ENCODE measurements at regions not wholly inside any gene's neighbourhood (a gene's known extent, or its start where the extent isn't known, plus 50 kb on each side); places are given as distances from the start of the nearest gene placed in this dataset.

DNA sequence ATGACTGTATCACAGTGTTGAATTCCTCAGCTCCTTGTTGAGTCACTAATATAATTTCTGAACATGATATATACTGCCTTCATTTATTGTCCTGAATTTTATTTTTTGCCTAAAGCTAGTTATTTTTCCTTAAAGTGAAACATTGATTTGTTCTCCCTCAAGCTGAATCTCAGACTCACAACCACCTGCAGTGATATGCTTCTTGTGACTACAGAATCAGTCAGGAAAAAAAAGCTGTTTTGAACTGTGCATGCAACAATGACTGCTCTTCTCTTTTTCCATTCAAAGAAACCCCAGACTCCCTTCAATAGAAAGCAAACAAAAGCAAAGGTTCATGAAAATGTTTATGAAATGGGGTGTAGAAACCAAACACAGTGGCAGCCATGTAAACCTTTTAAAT, 470.2 kb upstream of the CHD1 start:
- H2BK15ac ChIP-seq (ENCODE audit: low read length), result no peak overlapping the region
- no peaks in the 10 kb centered on the region for H3K9me3 ChIP-seq (replicated peaks in 1 of 2; ENCODE audit: control insufficient read depth in 2 of 2, insufficient read depth in 1 of 2, low read depth in 1 of 2, low read length in 2 of 2)
- no peak for DNase-seq (ENCODE audit: low spot score)
- no peak overlapping the region for H3K4ac ChIP-seq (ENCODE audit: low read length)
- no peaks in the 10 kb centered on the region for H3K27me3 ChIP-seq (ENCODE audit: control insufficient read depth in 3 of 3, insufficient read depth in 3 of 3, low read depth in 1 of 3, low read length in 3 of 3)
- no peak overlapping the region for H3K4me3 ChIP-seq (ENCODE audit: low read length in 2 of 2)
- no peaks in the 10 kb centered on the region for H3K36me3 ChIP-seq (replicated peaks in 1 of 2; ENCODE audit: control insufficient read depth in 2 of 2, insufficient read depth in 2 of 2, low read length in 2 of 2)
- H4K8ac ChIP-seq (ENCODE audit: low read depth, low read length), result no peak overlapping the region
- H2AFZ ChIP-seq (ENCODE audit: low read length), result no peak overlapping the region
- H3K4me2 ChIP-seq (ENCODE audit: insufficient read depth, low read length, poor library complexity, severe bottlenecking), result no peak overlapping the region
- no peak overlapping the region for H2BK12ac ChIP-seq (ENCODE audit: low read length)
- H3K4me1 ChIP-seq (ENCODE audit: control insufficient read depth in 2 of 2, insufficient read depth in 1 of 2, low read depth in 1 of 2, low read length in 2 of 2), result peaks cover 0 to 3% of the 10 kb centered on the region in 2 donors
- no peak overlapping the region for H2BK5ac ChIP-seq (ENCODE audit: low read length)
- no peaks in the 10 kb centered on the region for H3K79me1 ChIP-seq (ENCODE audit: low read depth, low read length)
- no peak overlapping the region for H3K27ac ChIP-seq (replicated peaks; ENCODE audit: low read length)
- H3K14ac ChIP-seq (ENCODE audit: low read length), result no peak overlapping the region
- no peak overlapping the region for H3K23ac ChIP-seq (ENCODE audit: low read depth, low read length, poor library complexity)
- H2BK120ac ChIP-seq (ENCODE audit: low read depth, low read length), result no peak overlapping the region
- no peak overlapping the region for H3K18ac ChIP-seq (ENCODE audit: low read length)
- no peak overlapping the region for H4K91ac ChIP-seq (ENCODE audit: low read depth, low read length, poor library complexity)
- H3K9ac ChIP-seq (ENCODE audit: low read depth, low read length, poor library complexity), result no peak overlapping the region
- H2AK5ac ChIP-seq (ENCODE audit: low read depth, low read length), result no peak overlapping the region

DNA sequence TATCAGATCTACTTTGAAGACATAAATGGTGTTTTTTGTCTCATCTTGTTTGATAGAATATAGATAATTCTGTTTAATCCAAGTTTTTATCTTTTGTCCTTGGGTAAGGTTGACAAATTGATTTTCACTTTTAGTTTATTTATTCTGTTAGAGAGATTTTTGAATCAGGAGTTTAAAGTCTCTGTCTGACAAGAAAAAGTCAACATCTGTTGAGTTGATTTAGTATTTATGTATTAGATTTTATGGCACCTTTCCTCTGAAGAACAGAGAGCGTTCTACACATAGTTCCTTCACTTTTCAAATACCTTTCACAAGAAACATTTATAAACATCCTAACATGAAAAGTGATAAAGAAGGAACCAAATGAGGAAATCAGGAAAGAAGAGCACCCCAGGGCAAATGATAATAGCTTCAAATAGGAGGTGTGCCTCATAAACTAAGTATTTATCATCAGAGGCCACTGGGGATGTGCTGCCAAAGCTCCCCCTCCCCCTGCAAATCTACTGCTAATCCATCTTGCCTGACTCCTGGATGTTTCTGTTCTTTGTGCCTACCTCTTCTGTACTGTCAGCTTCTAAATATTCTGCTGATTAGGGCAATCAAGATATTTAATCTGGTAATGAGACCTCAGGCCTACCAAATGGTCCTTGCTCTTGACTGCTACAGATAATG, 457.7 kb upstream of the CHD1 start:
- no peak overlapping the region for H3K27ac ChIP-seq (replicated peaks; ENCODE audit: low read length)
- peaks cover 3 to 18% of the 10 kb centered on the region in 2 donors for H3K9me3 ChIP-seq (replicated peaks in 1 of 2; ENCODE audit: control insufficient read depth in 2 of 2, insufficient read depth in 1 of 2, low read depth in 1 of 2, low read length in 2 of 2)
- H3K79me1 ChIP-seq (ENCODE audit: low read depth, low read length), result no peaks in the 10 kb centered on the region
- H2BK120ac ChIP-seq (ENCODE audit: low read depth, low read length), result no peak overlapping the region
- no peak overlapping the region for H2BK5ac ChIP-seq (ENCODE audit: low read length)
- H3K4ac ChIP-seq (ENCODE audit: low read length), result no peak overlapping the region
- no peak overlapping the region for H3K18ac ChIP-seq (ENCODE audit: low read length)
- WGBS, 2 donors (ENCODE audit: extremely low coverage in 2 of 2, insufficient read length in 2 of 2, insufficient replicate concordance in 1 of 2), result no CpG with 5 or more reads among the region's 1 CpG
- no peaks in the 10 kb centered on the region for H3K36me3 ChIP-seq (replicated peaks in 1 of 2; ENCODE audit: control insufficient read depth in 2 of 2, insufficient read depth in 2 of 2, low read length in 2 of 2)
- H3K14ac ChIP-seq (ENCODE audit: low read length), result no peak overlapping the region
- no peak overlapping the region for H2AFZ ChIP-seq (ENCODE audit: low read length)
- no peak overlapping the region for H4K91ac ChIP-seq (ENCODE audit: low read depth, low read length, poor library complexity)
- no peak overlapping the region for H3K4me2 ChIP-seq (ENCODE audit: insufficient read depth, low read length, poor library complexity, severe bottlenecking)
- no peak overlapping the region for H3K23ac ChIP-seq (ENCODE audit: low read depth, low read length, poor library complexity)
- no peaks in the 10 kb centered on the region for H3K4me1 ChIP-seq (ENCODE audit: control insufficient read depth in 2 of 2, insufficient read depth in 1 of 2, low read depth in 1 of 2, low read length in 2 of 2)
- H2BK15ac ChIP-seq (ENCODE audit: low read length), result no peak overlapping the region
- H3K9ac ChIP-seq (ENCODE audit: low read depth, low read length, poor library complexity), result no peak overlapping the region
- H3K4me3 ChIP-seq (ENCODE audit: low read length in 2 of 2), result no peak overlapping the region
- no peak overlapping the region for H2BK12ac ChIP-seq (ENCODE audit: low read length)
- H2AK5ac ChIP-seq (ENCODE audit: low read depth, low read length), result no peak overlapping the region
- DNase-seq (ENCODE audit: low spot score), result no peak
- no peaks in the 10 kb centered on the region for H3K27me3 ChIP-seq (ENCODE audit: control insufficient read depth in 3 of 3, insufficient read depth in 3 of 3, low read depth in 1 of 3, low read length in 3 of 3)
- no peak overlapping the region for H4K8ac ChIP-seq (ENCODE audit: low read depth, low read length)

DNA sequence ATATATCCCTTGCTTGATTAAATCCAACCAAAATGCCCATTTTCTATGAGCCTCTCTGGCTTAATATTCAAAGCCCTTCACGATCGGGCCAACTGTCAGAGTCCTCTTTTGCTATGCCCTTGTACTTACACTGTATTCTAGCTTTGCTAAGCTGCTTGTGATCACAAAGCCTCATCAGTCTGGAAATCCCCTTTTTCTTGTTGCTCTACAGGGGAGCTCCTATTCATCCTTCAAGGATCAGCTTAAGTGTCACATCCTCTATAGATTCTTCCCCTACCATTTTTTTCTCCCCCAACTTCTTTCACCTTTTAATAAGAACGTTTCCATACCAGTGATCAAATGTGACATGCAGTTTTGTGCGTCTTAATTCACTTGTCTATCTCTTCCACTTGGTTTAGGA, 450.4 kb upstream of the CHD1 start:
- Histone ChIP-seq H3K9ac (ENCODE audit: low read depth, low read length, poor library complexity) (no peak overlapping the region), H2BK5ac (ENCODE audit: low read length) (no peak overlapping the region), H3K27me3 (ENCODE audit: control insufficient read depth in 3 of 3, insufficient read depth in 3 of 3, low read depth in 1 of 3, low read length in 3 of 3) (no peaks in the 10 kb centered on the region), H3K79me1 (ENCODE audit: low read depth, low read length) (no peaks in the 10 kb centered on the region), H3K9me3 (replicated peaks in 1 of 2; ENCODE audit: control insufficient read depth in 2 of 2, insufficient read depth in 1 of 2, low read depth in 1 of 2, low read length in 2 of 2) (peaks cover 3 to 11% of the 10 kb centered on the region in 2 donors), H4K91ac (ENCODE audit: low read depth, low read length, poor library complexity) (no peak overlapping the region), H2AFZ (ENCODE audit: low read length) (peak overlapping the region; percentile 47), H3K18ac (ENCODE audit: low read length) (no peak overlapping the region), H3K4ac (ENCODE audit: low read length) (no peak overlapping the region), H3K4me2 (ENCODE audit: insufficient read depth, low read length, poor library complexity, severe bottlenecking) (no peak overlapping the region), H3K4me3 (ENCODE audit: low read length in 2 of 2) (peak overlapping the region in 1 of 2 donors; percentile 1), H2AK5ac (ENCODE audit: low read depth, low read length) (no peak overlapping the region), H3K27ac (replicated peaks; ENCODE audit: low read length) (no peak overlapping the region), H4K8ac (ENCODE audit: low read depth, low read length) (no peak overlapping the region), H2BK12ac (ENCODE audit: low read length) (no peak overlapping the region), H3K4me1 (ENCODE audit: control insufficient read depth in 2 of 2, insufficient read depth in 1 of 2, low read depth in 1 of 2, low read length in 2 of 2) (peaks cover 3 to 12% of the 10 kb centered on the region in 2 donors), H2BK15ac (ENCODE audit: low read length) (no peak overlapping the region), H3K36me3 (replicated peaks in 1 of 2; ENCODE audit: control insufficient read depth in 2 of 2, insufficient read depth in 2 of 2, low read length in 2 of 2) (no peaks in the 10 kb centered on the region), H3K23ac (ENCODE audit: low read depth, low read length, poor library complexity) (no peak overlapping the region), H2BK120ac (ENCODE audit: low read depth, low read length) (no peak overlapping the region), H3K14ac (ENCODE audit: low read length) (no peak overlapping the region)
- WGBS, 2 donors (ENCODE audit: extremely low coverage in 2 of 2, insufficient read length in 2 of 2, insufficient replicate concordance in 1 of 2), result no CpG with 5 or more reads among the region's 4 CpGs
- peak; percentile 61 for DNase-seq (ENCODE audit: low spot score)

DNA sequence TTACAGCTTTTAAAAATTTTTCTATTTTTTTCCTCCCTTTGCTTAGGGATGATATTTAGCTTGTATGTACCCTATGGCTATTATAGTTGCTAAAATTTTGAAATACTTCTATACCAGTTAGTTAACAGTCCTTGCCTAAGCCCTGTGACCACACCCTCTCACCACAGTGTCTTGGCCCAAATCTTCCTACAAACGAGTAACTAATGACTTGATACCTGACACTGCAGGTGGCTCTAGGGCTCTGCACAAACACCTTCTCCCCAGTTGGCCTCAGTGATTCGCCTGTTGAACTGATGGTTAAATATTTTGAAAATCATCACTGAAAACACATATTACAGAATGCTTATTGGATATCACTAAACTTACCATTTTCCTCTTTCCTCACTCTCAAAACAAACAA, 449.6 kb upstream of the CHD1 start:
- Histone ChIP-seq H3K36me3 (replicated peaks in 1 of 2; ENCODE audit: control insufficient read depth in 2 of 2, insufficient read depth in 2 of 2, low read length in 2 of 2) (no peaks in the 10 kb centered on the region), H3K18ac (ENCODE audit: low read length) (no peak overlapping the region), H2BK15ac (ENCODE audit: low read length) (no peak overlapping the region), H3K9ac (ENCODE audit: low read depth, low read length, poor library complexity) (no peak overlapping the region), H3K9me3 (replicated peaks in 1 of 2; ENCODE audit: control insufficient read depth in 2 of 2, insufficient read depth in 1 of 2, low read depth in 1 of 2, low read length in 2 of 2) (peaks cover 3 to 7% of the 10 kb centered on the region in 2 donors), H2BK12ac (ENCODE audit: low read length) (no peak overlapping the region), H3K79me1 (ENCODE audit: low read depth, low read length) (no peaks in the 10 kb centered on the region), H3K4me3 (ENCODE audit: low read length in 2 of 2) (no peak overlapping the region), H3K27ac (replicated peaks; ENCODE audit: low read length) (no peak overlapping the region), H2AK5ac (ENCODE audit: low read depth, low read length) (no peak overlapping the region), H2BK5ac (ENCODE audit: low read length) (no peak overlapping the region), H3K27me3 (ENCODE audit: control insufficient read depth in 3 of 3, insufficient read depth in 3 of 3, low read depth in 1 of 3, low read length in 3 of 3) (no peaks in the 10 kb centered on the region), H4K8ac (ENCODE audit: low read depth, low read length) (no peak overlapping the region), H3K4me1 (ENCODE audit: control insufficient read depth in 2 of 2, insufficient read depth in 1 of 2, low read depth in 1 of 2, low read length in 2 of 2) (peaks cover 3 to 12% of the 10 kb centered on the region in 2 donors), H3K4me2 (ENCODE audit: insufficient read depth, low read length, poor library complexity, severe bottlenecking) (no peak overlapping the region), H4K91ac (ENCODE audit: low read depth, low read length, poor library complexity) (no peak overlapping the region), H2BK120ac (ENCODE audit: low read depth, low read length) (no peak overlapping the region), H3K4ac (ENCODE audit: low read length) (no peak overlapping the region), H3K23ac (ENCODE audit: low read depth, low read length, poor library complexity) (no peak overlapping the region), H2AFZ (ENCODE audit: low read length) (no peak overlapping the region), H3K14ac (ENCODE audit: low read length) (no peak overlapping the region)
- DNase-seq (ENCODE audit: low spot score), result no peak
- no CpG with 5 or more reads among the region's 2 CpGs for WGBS, 2 donors (ENCODE audit: extremely low coverage in 2 of 2, insufficient read length in 2 of 2, insufficient replicate concordance in 1 of 2)
